ENCODE measurements at regions not wholly inside any gene's neighbourhood (a gene's known extent, or its start where the extent isn't known, plus 50 kb on each side); places are given as distances from the start of the nearest gene placed in this dataset.
"Not testable (repeated sequence)": the region's sequence is repeated elsewhere in the genome, so short reads cannot be mapped to it uniquely, and the experiment has no call there.

GRCh38 chr18:21928925-21929324 lies 188.3 kb downstream of the MIB1 start:
- no peak for DNase-seq (ENCODE audit: low read depth)

- no peak for DNase-seq (ENCODE audit: low read depth)
Observed at GRCh38 chr18:21930177-21930576, 189.6 kb downstream of the MIB1 start.

- DNase-seq (ENCODE audit: low read depth) = no peak
Observed at GRCh38 chr18:21933931-21934765, 193.6 kb downstream of the MIB1 start.

- no peak for DNase-seq (ENCODE audit: low read depth)
Observed at GRCh38 chr18:21934766-21935015, 194.1 kb downstream of the MIB1 start.

- DNase-seq (ENCODE audit: low read depth) = peak; percentile 17
Observed at GRCh38 chr18:21943456-21943855, 202.9 kb downstream of the MIB1 start.

GRCh38 chr18:21949326-21950015 lies 208.9 kb downstream of the MIB1 start:
- DNase-seq (ENCODE audit: low read depth) = peak; percentile 6

GRCh38 chr18:21955757-21956652 lies 213.4 kb upstream of the GATA6 start:
- peak; percentile 59 for DNase-seq (ENCODE audit: low read depth)

GRCh38 chr18:21958263-21958662 lies 211.1 kb upstream of the GATA6 start:
- peak; percentile 9 for DNase-seq (ENCODE audit: low read depth)

- no peak for DNase-seq (ENCODE audit: low read depth)
Observed at GRCh38 chr18:21958707-21959450, 210.5 kb upstream of the GATA6 start.

GRCh38 chr18:21960189-21960588 lies 209.2 kb upstream of the GATA6 start:
- DNase-seq (ENCODE audit: low read depth) = peak; percentile 95

- no peak for DNase-seq (ENCODE audit: low read depth)
Observed at GRCh38 chr18:21963336-21963735, 206.1 kb upstream of the GATA6 start.

GRCh38 chr18:21968338-21968737 lies 201.1 kb upstream of the GATA6 start:
- DNase-seq (ENCODE audit: low read depth) = no peak

GRCh38 chr18:21972281-21972680 lies 197.1 kb upstream of the GATA6 start:
- DNase-seq (ENCODE audit: low read depth) = no peak

- not testable (repeated sequence) for DNase-seq (ENCODE audit: low read depth)
Observed at GRCh38 chr18:21975954-21976353, 193.4 kb upstream of the GATA6 start.

- no peak for DNase-seq (ENCODE audit: low read depth)
Observed at GRCh38 chr18:21978546-21979170, 190.7 kb upstream of the GATA6 start.

GRCh38 chr18:21979171-21979560 lies 190.2 kb upstream of the GATA6 start:
- no peak for DNase-seq (ENCODE audit: low read depth)

GRCh38 chr18:21979759-21980158 lies 189.6 kb upstream of the GATA6 start:
- no peak for DNase-seq (ENCODE audit: low read depth)

GRCh38 chr18:21980744-21981143 lies 188.6 kb upstream of the GATA6 start:
- peak; percentile 9 for DNase-seq (ENCODE audit: low read depth)

GRCh38 chr18:21981489-21981888 lies 187.9 kb upstream of the GATA6 start:
- DNase-seq (ENCODE audit: low read depth) = not testable (repeated sequence)

GRCh38 chr18:21991081-21991534 lies 178.3 kb upstream of the GATA6 start:
- DNase-seq (ENCODE audit: low read depth) = no peak

GRCh38 chr18:21991886-21992285 lies 177.5 kb upstream of the GATA6 start:
- DNase-seq (ENCODE audit: low read depth) = no peak
